Stimulated activated CD4-positive, alpha-beta T cell treated with anti-CD3 and anti-CD28 coated beads, TNF-alpha, amount 100 ng/mL, for 48 hours (primary cell): ENCODE measurements at regions not wholly inside any gene's neighbourhood (a gene's known extent, or its start where the extent isn't known, plus 50 kb on each side); places are given as distances from the start of the nearest gene placed in this dataset.
"Not testable (repeated sequence)": the region's sequence is repeated elsewhere in the genome, so short reads cannot be mapped to it uniquely, and the experiment has no call there.

ENCODE experiments used
- DNase-seq, 3 donors: peaks; one replicate each; pipeline ENCODE4 v3.0.0-alpha.2; 2020; ENCODE audit warnings: low read depth in 3 of 3

DNA sequence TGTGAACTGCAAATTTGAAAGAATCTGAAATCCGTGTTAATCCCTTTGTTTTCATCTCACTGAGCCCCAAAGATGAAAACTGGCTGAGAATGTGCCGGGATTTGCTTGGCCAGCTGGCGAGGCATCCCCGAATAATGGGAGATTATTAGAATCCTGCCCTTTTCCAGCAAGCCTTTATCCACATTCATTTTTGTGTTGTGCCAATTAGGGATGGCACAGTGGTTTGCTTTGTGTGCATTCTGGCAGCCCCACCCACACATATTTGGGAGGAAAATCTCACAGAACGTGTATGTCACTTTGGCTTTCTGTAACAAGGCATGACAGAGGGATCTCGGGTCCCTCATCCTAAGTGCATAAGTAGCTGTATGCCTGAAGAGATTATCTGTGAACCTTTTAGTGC is 405.8 kb upstream of the FAM98A start:
- no peak for DNase-seq

DNA sequence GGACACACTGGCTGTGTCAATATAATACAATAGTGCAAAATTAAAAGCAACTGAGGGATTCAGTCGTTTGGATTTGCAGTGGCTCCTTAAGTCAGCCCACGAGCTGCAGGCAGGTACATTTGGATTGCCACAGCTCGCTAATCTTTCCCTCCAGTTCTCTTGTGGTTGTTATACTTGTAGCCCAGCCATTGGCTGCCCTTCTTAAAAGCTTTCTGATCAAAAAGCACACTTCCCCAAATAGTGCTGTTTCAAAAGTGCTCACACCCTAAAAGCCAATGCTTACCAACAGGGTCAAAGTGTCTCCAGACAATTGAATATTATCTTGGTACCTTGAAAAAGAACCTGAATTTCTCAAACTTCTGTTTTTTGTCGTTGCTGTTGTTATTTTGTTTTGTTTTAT is 404.7 kb upstream of the FAM98A start:
- no peak for DNase-seq

DNA sequence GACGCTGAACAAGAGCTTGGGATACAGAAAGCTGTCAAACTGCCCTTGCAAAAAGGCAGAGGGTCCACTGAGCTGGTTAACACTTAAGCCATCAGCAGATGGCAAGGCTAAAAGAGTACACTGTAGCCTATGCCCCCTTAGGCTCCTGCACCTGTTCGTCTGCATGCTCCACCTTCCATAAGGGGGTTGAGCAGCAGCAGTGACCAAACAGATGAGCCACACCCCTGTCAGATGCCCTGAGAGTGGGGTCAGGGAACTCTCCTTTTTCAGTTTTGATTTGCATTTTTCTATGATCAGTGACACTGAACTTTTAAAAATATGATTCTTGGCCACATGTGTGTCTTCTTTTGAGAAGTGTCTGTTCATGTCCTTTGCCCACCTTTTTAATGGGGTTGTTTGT is 402.5 kb upstream of the FAM98A start:
- no peak for DNase-seq

DNA sequence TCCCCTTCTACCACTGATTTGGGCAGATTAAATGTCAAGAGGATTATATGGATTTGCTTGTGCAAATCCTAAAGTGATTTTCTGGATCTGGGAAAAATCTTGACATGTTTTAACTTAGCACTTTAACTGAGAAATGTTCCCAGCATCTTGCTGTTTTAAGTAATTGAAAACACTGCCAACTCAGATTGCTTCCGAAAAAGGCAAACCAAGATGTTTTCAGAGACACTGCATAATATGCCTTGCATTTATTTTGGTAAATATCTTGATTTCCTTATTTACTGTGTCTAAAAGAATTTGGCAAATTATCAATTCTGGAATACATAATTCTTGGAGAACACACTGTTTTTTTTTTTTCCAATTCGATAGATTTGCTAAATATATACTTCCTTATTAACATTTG is 385.0 kb upstream of the FAM98A start:
- DNase-seq: no peak

DNA sequence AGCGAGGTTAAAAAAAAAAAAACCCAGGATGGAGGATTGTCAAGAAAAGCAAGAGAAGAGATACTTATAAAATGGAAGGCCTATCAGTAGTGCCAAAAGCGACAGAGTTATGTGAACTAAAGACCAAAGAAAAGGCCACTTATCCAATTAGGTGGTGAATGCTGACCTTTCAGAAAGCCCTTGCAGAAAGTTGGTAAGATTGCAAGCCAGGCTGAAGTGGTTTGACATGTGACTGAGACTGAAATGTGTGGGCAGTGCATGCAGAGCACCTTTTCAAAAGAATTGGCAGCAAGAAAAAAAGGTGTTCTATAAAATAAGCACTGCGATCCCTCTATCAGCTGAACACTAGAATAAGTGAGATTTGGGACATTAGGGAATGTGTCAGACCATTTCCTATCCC is 379.4 kb upstream of the FAM98A start:
- no peak for DNase-seq

DNA sequence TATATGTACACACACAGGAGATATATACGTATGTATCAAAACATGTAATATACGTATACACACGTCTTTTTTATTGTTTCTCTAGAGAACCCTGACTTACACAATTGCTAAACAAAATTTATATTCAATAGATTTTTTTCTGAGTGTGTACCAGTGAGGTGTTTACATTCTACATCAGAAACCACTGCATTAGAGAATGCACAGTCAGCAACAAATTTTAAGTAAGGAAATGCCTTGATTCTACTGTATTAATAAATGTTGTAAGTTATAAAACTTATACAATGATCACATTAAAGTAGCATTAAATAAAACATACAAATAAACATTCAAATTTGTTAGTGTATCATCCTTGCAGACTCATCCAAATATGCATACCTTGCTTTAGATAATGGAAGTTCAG is 376.4 kb upstream of the FAM98A start:
- no peak for DNase-seq

DNA sequence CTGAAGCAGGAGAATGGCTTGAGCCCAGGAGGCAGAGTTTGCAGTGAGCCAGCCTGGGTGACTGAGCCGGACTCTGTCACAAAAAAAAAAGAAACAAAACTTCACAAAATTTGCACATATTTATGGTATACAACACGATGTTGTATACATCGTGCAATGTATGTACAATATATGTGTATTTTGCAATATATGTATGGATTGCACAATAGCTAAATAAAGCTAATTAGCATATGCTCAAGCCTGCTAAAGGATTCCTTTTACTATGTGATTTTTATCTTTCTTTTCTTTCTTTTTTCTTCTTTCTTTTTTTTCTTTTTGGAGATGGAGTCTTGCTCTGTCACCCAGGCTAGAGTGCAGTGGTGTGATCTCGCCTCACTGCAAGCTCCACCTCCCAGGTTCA is 368.0 kb upstream of the FAM98A start:
- DNase-seq: no peak

DNA sequence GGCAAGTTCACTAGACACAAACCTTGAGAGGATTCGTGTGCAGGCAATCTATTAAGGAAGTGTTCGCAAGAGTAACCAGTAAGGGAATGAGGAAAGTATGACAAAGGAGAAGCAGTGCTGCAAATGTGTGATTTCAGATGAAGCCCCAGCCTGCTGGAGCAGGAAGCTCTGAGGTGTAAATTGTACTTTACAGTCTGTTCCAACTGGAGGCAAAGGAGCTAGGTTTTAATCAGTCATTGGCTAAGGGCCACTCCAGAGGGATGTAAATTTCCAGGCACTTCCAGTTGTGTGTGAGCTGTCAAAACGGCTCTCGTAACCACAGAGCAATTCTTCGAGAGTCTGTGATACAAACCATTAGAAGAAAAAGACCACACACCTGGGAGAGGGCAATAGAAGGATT is 359.5 kb upstream of the FAM98A start:
- DNase-seq: no peak

DNA sequence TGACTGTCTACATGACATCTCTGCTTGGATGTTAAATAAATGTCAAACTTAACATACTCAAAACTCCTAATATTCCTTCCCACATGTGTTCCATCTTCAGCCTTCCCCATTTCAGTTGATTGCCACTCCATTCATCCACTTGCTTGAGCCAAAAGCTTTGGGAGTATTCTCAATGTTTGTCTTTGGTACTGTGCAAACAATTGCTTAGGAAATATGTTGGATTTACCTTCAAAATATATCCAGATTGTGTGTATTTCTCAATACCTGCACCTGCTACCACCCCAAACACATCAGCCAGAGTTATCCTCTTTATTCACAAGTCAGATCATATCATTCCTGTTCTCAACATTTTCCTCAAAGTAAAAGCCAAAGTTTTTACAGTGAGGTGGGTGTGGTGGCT is 350.3 kb upstream of the FAM98A start:
- no peak for DNase-seq

DNA sequence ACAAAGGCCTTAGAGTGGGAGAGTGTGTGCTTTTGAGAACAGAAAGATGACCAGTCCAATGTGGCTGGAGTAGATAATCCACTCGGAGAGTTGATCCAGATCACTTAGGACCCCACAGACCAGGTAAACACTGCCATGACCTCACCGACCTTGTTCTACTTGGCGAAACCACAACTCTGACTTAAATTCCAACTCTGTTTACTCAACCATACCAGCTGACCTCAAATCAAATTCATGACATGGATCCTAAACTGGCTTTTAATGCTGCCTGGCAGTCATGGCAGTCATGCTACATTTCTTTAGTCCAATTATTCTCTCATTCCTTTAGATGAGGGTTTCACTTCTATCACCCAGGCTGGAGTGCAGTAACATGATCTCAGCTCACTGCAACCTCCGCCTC is 347.1 kb upstream of the FAM98A start:
- no peak for DNase-seq

DNA sequence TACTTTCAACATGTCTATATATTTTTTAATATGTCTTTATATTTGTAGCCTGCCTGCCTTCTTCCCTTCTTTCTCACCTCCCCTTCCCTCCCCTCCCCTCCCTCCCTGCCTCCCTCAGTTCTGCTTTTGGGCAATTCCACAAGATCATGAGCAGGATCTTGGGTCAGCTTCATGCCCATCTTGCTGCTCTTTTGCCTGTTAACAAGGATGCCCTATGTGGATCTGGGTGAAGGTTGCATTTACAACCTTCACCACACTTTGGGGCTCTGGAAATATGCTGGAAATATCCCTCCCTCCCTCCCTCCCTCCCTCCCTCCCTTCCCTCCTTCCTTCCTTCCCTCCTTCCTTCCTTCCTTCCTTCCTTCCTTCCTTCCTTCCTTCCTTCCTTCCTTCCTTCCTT is 334.1 kb upstream of the FAM98A start:
- DNase-seq: no peak

DNA sequence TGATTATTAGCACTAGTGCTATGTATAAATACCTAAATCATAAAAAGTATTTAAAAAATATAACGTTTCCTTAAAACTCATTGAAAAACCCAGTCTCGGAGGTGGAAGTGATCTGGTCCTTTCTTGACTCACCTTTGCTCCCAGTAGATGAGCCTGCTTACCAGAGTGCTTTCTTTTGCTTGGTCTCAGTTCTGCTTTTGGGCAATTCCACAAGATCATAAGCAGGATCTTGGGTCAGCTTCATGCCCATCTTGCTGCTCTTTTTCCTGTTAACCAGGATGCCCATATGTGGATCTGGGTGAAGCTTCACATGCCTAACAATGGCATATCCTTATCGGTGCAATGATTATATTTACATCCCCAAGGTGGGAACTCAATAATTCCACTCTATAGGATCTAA is 332.1 kb upstream of the FAM98A start:
- no peak for DNase-seq

DNA sequence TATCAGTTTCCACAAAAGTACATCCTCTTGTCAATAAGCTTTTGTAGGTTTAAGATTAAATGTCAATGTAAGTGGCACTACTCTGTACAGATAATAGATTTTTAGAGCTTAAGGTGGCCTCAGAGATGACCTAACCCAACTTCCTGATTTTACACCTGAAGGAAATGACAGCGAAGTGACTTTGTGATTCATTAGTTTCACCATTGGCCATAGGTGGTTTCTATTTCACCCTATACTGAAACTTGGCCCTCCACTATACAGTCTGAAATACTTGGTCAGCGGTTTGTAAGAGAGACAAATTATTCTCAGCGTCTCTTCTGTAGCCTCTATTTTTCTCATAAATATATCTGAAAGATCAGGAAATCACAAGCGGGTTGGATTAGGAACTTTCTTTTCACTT is 330.4 kb upstream of the FAM98A start:
- DNase-seq: no peak

DNA sequence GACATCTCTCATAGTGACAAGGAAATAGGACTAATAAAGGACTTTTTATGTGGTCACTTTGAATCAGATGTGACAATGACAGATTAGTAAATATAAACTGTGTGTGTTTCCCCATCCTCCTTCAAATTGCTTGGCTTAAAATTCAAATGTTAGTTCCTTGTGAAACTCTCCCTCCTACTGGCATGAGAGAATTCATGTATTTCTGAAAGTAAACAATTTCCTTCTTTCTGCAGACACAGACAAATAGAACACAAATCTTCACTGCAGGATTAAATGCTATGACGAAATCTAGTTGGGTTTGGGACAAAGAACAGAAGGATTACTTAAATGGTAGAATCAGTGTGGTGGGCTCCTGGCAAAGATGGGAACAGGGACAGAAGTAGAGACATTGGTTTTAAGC is 328.7 kb upstream of the FAM98A start:
- no peak for DNase-seq

DNA sequence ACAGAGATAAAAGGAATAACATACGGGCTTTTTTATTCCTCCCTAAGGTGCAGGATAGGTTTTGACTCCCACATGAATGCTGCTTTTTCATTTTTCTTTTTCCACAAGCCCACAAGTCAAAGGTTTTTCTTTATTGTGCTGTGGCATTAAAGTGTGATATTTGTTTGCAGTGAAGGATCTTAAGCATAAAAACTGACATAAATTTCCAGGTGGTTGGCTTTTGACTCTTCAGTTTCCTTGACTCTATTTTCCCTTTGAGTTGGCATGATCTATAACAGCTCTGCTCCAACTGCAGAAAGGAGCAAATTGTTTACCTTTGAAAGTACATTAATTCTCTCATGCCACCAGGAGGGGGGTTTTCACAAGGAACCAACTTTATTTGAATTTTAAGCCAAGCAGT is 326.2 kb upstream of the FAM98A start:
- DNase-seq: no peak

DNA sequence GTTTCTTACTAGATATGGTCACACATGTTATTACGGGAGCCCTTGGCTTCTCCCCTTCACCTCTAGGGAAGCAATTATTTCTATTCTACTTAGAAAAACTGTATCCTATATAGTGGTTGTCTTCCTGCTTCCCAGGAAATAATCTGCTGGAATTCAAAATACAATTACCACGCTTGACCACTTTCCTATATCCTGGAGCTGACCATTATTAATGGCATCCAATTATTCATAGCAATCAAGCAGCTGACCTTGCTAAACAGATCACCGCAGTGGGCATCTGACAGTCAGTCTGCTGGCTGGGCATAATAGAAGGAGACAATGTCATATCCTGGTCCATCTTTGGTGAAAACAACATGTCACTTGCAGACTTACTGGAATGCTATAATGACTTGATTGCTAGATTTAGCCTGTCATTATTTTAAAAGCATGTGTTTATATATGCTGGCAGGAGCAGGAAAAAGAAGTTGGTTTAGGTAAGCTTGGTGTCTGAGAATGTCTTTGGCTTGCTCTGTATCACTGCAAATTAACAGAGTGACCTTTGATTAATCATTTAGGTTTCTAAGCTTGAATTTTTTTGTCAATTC is 325.6 kb upstream of the FAM98A start:
- DNase-seq: no peak

DNA sequence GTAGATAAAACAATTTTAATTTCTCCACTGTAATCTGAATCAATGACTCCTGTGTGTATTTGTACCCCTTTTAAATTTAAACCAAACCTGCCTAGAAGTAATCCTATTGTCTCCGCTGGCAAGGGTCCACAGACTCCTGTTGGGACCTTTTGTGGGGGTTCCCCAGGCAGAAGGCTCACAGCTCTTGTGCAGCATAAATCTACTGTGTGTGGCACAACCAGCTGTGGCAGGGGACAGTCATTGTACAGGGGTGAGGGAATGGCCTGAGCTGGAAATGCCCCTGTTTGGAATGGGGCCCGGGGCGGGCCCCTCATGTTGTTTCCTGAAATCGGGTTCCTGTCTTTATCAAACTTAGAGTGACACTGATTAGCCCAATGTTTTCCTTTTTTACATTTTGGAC is 318.2 kb upstream of the FAM98A start:
- DNase-seq: no peak

DNA sequence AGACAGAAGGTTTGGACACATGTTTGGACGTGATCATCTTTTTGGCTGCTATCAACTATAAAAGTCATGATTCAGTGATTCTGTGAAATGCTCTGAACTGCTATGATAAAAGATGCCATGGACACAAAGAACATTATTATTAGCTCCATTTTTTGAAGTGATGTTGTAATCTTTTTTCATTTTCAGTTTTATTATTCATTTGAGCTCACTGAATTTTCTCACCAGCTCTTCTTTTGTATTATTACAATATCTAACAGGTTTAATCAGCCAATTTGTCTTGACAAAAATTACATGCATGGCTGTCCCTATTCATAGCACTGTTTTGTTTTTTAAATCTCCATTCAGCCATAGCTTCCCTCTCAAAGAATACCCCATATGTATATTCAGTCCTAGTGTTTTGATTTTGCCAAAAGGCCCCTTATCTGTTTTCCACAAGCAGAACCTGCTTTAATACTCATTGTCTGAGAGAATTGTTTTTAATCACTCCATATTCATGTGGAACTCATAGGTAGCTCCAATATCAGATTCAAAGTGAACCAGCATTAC is 314.0 kb upstream of the FAM98A start:
- no peak for DNase-seq

DNA sequence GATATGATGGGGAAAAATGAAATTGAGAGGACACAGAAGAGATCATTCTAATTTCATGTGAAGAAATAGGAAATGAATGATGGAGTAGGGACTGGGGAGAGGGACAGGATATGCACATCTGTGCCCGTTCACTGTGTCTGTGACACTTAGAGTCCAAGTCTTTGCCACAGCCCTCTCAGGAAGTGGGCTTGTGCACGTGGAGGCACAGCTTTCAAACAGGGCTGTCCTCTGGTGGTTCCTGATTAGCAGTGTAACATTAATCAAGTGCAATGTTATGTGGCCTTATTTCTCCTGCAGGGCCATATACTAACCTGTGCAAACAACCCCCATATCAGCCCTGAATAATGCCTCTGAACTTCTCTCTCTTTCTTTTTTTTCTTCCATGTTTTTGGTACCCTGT is 312.2 kb upstream of the FAM98A start:
- DNase-seq: no peak

DNA sequence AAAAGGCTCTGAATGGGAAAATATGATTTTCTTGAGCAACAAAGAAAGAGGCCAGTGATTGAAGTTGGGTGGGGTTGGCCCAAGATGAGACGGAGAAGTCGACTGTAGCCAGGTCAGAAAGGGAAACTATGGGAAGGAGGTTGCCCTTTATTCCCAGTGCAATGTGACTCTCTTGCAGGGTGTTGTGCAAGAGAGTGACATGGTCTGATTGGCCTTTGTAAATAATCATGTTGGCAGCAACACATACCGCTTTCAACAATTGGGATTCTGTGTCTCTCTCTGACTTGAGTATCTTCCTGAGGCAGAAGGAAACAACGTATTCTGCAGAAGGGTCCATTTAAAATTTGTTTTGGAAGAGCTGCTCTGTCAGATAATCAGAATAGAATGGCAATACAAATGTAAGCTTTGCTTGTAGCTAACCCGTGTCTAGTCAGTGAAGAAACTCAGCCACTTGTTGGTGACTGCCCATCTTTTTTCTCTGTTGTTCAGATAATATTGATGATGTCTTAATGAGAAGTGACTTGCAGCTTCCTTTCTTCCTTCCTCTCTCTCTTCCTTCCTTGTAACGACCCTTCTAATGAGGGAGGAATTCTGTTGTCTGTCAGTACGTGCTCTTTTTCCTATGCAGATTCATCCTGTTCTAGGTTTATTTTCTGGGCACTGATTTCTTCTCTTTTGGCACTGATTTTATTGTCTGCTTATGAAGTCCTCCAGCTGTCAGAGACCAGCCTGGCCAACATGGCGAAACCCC is 311.0 kb upstream of the FAM98A start:
- no peak for DNase-seq

DNA sequence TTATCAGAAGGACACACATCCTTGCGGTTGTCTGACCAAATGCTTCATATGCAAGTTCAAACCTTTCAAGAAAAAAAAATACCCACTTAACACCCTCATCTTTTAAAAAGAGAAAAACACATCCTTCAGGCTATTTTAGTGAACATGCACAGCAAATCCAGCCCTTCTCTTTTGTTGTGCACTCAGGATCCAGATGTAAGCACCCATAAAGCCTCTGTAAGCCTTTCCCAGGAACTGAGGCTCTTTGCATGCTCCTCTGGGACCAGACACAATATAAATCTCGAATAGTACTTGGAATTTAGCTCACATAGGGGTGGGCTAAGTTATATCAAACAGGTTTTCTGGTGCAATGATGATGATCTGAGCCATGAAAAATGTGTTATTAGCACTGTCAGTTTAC is 308.8 kb upstream of the FAM98A start:
- no peak for DNase-seq

DNA sequence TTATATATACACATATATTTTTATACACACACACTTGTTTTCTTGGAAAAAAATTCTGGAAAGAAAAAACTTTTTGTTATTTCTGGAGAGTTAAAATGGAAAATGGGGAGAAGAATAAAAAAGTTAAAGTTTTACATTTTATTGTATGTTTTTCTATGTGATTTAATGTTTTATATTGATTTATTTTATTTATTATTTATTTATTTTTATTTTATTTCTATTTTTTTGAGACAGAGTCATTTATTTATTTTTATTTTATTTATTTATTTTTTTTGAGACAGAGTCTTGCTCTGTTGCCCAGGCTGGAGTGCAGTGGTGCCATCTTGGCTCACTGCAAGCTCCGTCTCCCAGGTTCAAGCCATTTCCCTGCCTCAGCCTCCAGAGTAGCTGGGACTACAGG is 307.0 kb upstream of the FAM98A start:
- DNase-seq: not testable (repeated sequence)

DNA sequence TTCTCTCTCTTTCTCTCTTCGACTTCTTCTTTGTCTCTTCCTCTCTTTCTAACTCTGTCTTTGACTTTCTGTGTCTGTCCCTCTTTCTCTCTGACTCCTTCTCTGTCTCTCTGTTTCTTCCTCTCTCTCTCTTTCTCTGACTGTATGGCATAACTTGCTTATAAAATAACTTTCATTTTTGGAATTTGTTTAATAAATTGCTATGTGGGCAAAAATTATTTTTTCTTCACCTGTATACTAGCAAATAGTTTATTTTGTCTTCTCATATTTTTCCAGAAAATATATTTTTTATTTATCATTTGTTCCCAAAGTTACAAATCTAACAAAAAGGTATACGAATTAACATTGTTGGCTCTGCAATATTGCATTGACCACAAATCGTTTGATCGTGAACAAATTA is 305.7 kb upstream of the FAM98A start:
- no peak for DNase-seq

DNA sequence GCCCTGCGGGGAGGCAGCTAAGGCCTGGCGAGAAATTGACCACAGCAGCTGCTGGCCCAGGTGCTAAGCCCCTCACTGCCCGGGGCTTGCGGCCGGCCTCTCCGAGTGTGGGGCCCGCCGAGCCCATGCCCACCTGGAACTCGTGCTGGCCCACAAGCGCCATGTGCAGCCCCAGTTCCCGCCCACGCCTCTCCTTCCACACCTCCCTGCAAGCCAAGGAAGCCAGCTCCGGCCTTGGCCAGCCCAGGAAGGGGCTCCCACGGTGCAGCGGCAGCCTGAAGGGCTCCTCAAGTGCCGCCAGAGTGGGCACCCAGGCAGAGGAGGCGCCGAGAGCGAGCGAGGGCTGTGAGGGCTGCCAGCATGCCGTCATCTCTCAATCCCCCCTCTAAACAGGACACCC is 304.6 kb upstream of the FAM98A start:
- no peak for DNase-seq
